SJCRH30 (cell line): ENCODE measurements at regions not wholly inside any gene's neighbourhood (a gene's known extent, or its start where the extent isn't known, plus 50 kb on each side); places are given as distances from the start of the nearest gene placed in this dataset.

ENCODE experiments used
- DNase-seq, 2 experiments: peaks; one replicate each; pipeline ENCODE4 v3.0.0-alpha.2; 2015 to 2020
- H3K27ac ChIP-seq: fragments of 250-450 bp; sonication (Bioruptor Pico); 2 replicates; pipeline ENCODE4 v1.5.1; 2020; ENCODE audit warnings: mild to moderate bottlenecking, moderate library complexity
- H3K27me3 ChIP-seq: fragments of 250-450 bp; sonication (Bioruptor Pico); 2 replicates; pipeline ENCODE4 v1.5.1; 2020; ENCODE audit warnings: mild to moderate bottlenecking, moderate library complexity
- H3K36me3 ChIP-seq: fragments of 250-450 bp; sonication (Bioruptor Pico); 2 replicates; pipeline ENCODE4 v1.5.1; 2020; ENCODE audit warnings: mild to moderate bottlenecking, moderate library complexity
- H3K4me1 ChIP-seq: fragments of 250-450 bp; sonication (Bioruptor Pico); 2 replicates; pipeline ENCODE4 v1.5.1; 2020; ENCODE audit warnings: mild to moderate bottlenecking, moderate library complexity
- H3K4me3 ChIP-seq: fragments of 250-450 bp; sonication (Bioruptor Pico); 2 replicates; pipeline ENCODE4 v1.5.1; 2020; ENCODE audit warnings: mild to moderate bottlenecking, moderate library complexity
- H3K9me3 ChIP-seq: fragments of 250-450 bp; sonication (Bioruptor Pico); replicated peaks from 2 replicates; pipeline ENCODE4 v1.5.1; 2020; ENCODE audit warnings: mild to moderate bottlenecking, moderate library complexity

DNA sequence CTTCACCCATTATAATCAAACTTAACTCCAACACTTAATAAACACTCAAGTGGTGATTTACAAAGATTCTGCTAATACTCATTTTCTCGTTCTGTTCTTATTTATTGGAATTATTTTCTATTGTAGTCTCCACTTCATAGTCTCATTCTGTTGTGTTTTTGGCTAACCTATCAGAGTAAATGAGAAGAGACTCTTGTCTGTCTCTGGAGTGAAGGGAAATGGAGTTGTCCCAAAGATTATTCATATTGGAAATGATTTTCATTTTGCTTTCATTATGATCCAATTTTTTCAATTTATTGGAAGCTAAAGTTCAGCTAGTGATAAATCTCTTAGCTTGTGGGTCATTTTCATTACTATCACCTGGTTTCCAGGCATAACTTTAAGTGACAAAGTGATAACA is 454.9 kb upstream of the JAG1 start:
- DNase-seq = no peak
- no peaks in the 10 kb centered on the region for H3K36me3 ChIP-seq
- H3K27ac ChIP-seq = no peak overlapping the region

DNA sequence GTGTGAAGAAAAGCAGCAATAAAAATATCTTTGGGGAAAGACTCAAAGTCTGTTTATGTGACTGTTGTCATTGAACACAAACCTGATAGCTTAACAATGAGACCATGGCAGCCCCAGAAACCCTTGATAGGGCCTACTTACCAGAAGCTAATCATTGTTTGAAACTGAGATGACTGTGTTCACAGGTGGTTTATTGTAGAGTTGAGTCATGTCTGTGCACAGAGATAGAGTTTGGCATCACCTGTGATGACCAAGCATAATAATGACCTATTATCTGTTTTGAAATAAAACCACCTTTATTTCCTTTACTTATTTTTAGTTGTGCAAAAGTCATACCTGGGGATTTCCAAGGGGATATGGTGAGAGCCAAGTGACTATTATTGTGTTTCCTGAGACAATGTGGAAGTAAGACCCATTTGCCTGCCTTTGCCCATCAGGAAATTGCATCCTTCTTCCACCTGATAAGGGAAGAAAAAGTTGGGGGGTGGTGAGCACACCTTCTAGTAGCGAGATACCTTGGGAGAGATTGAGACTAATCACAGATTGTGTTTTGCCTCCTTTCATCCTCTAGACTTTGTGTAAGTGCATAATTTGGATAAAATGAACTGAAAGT is 456.9 kb upstream of the JAG1 start:
- no peaks in the 10 kb centered on the region for H3K4me1 ChIP-seq
- H3K4me3 ChIP-seq = no peak overlapping the region
- DNase-seq = no peak
- no peaks in the 10 kb centered on the region for H3K9me3 ChIP-seq
- H3K27ac ChIP-seq = no peak overlapping the region
- H3K36me3 ChIP-seq = no peaks in the 10 kb centered on the region
- no peaks in the 10 kb centered on the region; the same call in none of the 2 replicates for H3K27me3 ChIP-seq

More for the DNA sequence above, 454.9 kb upstream of the JAG1 start:
- H3K4me3 ChIP-seq = no peak overlapping the region
- no peaks in the 10 kb centered on the region for H3K4me1 ChIP-seq
- no peaks in the 10 kb centered on the region; the same call in none of the 2 replicates for H3K27me3 ChIP-seq
- no peaks in the 10 kb centered on the region for H3K9me3 ChIP-seq

DNA sequence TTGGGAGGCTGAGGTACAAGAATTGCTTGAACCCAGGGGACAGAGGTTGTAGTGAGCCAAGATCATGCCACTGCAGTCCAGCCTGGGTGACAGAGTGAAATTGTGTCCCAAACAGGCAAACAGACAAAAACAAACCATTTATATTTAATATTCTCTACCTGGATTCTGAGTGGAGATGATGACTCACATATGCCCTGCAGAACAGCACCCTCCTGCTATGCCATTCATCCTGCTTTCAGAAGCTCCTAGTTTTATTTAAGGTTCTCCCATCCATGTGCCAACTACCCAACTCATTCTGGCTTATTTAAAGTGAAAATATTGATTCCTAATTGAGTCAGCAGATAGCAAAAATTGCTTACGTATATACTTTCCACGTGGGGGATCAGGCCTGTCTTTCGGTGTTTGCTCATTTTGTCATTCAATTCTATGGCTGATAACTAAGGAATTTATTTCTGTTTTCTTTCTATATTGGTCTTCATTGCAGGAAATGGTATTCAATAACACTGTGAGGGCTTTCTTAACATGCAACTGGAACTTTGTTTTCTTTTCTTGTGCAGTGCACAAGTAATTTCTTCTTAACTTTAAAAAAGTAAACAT is 459.1 kb upstream of the JAG1 start:
- Histone ChIP-seq H3K36me3 (no peaks in the 10 kb centered on the region), H3K4me1 (no peaks in the 10 kb centered on the region), H3K27ac (no peak overlapping the region), H3K4me3 (no peak overlapping the region), H3K9me3 (no peaks in the 10 kb centered on the region), H3K27me3 (no peaks in the 10 kb centered on the region; the same call in none of the 2 replicates)
- DNase-seq = no peak

DNA sequence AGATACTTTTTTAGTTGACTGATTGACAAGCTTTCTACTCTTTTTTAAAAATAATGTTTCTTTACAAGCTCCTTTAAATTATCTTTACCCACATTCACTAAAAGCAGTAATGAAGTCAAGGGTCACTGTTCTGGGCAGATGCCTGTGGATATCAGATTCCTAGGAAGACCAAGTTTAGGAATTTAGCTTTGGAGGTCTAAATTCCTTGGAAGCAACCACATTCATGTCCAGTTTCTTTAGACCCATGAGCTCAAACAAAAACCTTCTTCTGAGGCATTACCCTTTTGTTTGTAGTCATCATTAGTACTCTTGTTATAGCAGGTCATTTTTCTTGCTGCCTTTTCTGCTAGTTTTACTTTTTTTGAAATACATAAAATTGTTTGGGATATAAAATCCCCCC is 462.9 kb upstream of the JAG1 start:
- Histone ChIP-seq H3K36me3 (no peaks in the 10 kb centered on the region), H3K27ac (no peak overlapping the region), H3K4me1 (no peaks in the 10 kb centered on the region), H3K27me3 (no peaks in the 10 kb centered on the region; the same call in none of the 2 replicates), H3K4me3 (no peak overlapping the region), H3K9me3 (no peaks in the 10 kb centered on the region)
- DNase-seq = no peak

DNA sequence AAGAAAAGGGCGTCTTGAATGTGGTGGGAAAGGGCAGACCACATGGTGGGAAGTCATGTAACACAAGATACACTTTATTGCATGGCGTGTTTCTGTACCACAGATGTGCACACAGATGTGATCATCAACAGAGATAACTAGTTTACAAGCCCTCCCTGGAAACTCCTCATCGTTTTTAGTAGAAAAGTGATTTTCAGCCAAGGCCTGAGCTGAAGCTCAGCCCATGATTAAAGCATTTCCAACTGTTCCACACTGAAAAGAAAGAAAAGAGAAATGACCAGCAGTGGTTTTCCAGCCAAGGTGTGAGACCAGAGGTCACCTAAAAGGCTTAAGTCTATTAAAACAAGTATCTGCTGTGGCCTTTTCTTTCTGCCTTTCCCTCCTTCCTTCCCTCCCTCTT is 463.9 kb upstream of the JAG1 start:
- H3K27ac ChIP-seq = no peak overlapping the region
- H3K36me3 ChIP-seq = no peaks in the 10 kb centered on the region
- no peaks in the 10 kb centered on the region for H3K4me1 ChIP-seq
- no peaks in the 10 kb centered on the region; the same call in none of the 2 replicates for H3K27me3 ChIP-seq
- H3K9me3 ChIP-seq = no peaks in the 10 kb centered on the region
- H3K4me3 ChIP-seq = no peak overlapping the region
- no peak for DNase-seq

DNA sequence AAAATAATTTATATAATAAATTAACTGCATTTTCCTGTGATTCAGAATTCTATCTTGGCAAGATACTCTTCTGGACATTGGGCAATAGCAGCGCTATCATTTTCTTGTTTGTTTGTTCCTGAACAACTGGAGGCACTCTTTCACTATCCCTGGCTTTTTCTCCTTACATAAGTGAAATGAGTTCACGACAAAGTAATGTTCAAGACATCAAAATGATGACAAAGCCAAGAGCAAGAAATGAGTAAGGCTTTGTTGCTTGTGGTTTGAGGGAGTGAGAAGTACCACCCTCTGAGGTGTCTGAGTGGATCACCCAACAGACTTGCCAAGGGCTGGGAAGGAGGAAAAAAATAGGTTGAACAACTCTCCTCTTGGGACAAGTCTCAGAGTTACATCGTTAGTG is 466.6 kb upstream of the JAG1 start:
- no peak for DNase-seq
- no peaks in the 10 kb centered on the region for H3K9me3 ChIP-seq
- no peaks in the 10 kb centered on the region for H3K4me1 ChIP-seq
- no peaks in the 10 kb centered on the region for H3K36me3 ChIP-seq
- H3K27ac ChIP-seq = no peak overlapping the region
- no peaks in the 10 kb centered on the region for H3K27me3 ChIP-seq
- no peak overlapping the region for H3K4me3 ChIP-seq

DNA sequence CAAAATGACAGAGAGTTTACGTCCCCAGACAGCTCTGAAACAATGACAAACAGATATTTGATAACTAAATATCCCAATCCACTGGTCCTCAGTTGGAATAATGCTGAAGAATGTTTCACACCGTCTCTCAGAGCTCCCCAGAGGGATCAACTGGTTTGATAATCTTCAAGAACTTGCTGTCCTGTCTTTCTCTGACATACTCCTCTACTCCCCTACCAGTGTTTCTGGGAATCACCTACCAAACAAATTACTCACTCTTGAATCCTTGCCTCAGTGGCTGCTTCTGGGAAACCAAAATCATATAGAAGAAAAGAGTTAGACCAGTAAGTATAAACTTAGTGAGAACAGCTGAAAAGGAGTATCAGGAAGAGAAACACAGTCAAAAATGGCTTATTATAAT is 469.7 kb upstream of the JAG1 start:
- no peak for DNase-seq
- Histone ChIP-seq H3K4me1 (no peaks in the 10 kb centered on the region), H3K4me3 (no peak overlapping the region), H3K9me3 (no peaks in the 10 kb centered on the region), H3K27ac (no peak overlapping the region), H3K36me3 (no peaks in the 10 kb centered on the region), H3K27me3 (no peaks in the 10 kb centered on the region)

GRCh38 chr20:11144114-11144950 is 470.5 kb upstream of the JAG1 start:
- Histone ChIP-seq H3K4me1 (no peaks in the 10 kb centered on the region), H3K4me3 (no peak overlapping the region), H3K27ac (no peak overlapping the region), H3K36me3 (no peaks in the 10 kb centered on the region), H3K27me3 (no peaks in the 10 kb centered on the region), H3K9me3 (no peaks in the 10 kb centered on the region)
- DNase-seq = no peak

- H3K36me3 ChIP-seq = no peaks in the 10 kb centered on the region
- DNase-seq = no peak
- H3K27ac ChIP-seq = no peak overlapping the region
- H3K9me3 ChIP-seq = no peaks in the 10 kb centered on the region
- H3K4me1 ChIP-seq = no peaks in the 10 kb centered on the region
- H3K27me3 ChIP-seq = no peaks in the 10 kb centered on the region
- H3K4me3 ChIP-seq = no peak overlapping the region
Measured at GRCh38 chr20:11145616-11146015, 471.8 kb upstream of the JAG1 start.

- Histone ChIP-seq H3K36me3 (no peaks in the 10 kb centered on the region), H3K27me3 (no peaks in the 10 kb centered on the region), H3K9me3 (no peaks in the 10 kb centered on the region), H3K4me1 (no peaks in the 10 kb centered on the region), H3K27ac (no peak overlapping the region), H3K4me3 (no peak overlapping the region)
- no peak for DNase-seq
Measured at GRCh38 chr20:11153819-11154218, 480.0 kb upstream of the JAG1 start.

- no peak for DNase-seq
- H3K9me3 ChIP-seq = no peaks in the 10 kb centered on the region
- no peaks in the 10 kb centered on the region for H3K4me1 ChIP-seq
- H3K36me3 ChIP-seq = no peaks in the 10 kb centered on the region
- H3K27me3 ChIP-seq = no peaks in the 10 kb centered on the region
- no peak overlapping the region for H3K27ac ChIP-seq
- no peak overlapping the region for H3K4me3 ChIP-seq
Measured at GRCh38 chr20:11155156-11155756, 481.5 kb upstream of the JAG1 start.

DNA sequence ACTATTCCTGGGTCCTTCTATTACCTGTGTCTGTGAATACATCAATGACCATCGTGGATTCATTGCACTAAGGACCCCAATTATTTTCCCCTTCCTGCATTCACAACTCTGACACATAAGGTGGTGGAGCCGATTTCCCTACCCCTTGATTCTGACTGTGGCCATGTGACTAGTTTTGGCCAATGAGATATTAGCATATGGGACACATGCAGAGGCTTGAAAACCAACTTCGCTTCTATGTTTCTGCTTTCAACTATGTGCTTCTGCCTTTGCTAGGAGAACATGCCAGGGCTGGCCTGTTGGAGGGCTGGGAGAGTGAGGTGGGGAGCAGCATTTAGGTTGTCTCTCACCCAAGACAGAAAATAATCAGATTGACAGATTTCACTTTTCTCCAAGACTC is 483.1 kb upstream of the JAG1 start:
- Histone ChIP-seq H3K27me3 (no peaks in the 10 kb centered on the region), H3K36me3 (no peaks in the 10 kb centered on the region), H3K4me1 (no peaks in the 10 kb centered on the region), H3K9me3 (no peaks in the 10 kb centered on the region), H3K4me3 (no peak overlapping the region), H3K27ac (no peak overlapping the region)
- peak in 1 of 2 experiments; percentile 6 for DNase-seq

GRCh38 chr20:11158146-11158545 is 484.3 kb upstream of the JAG1 start:
- Histone ChIP-seq H3K36me3 (no peaks in the 10 kb centered on the region), H3K4me3 (no peak overlapping the region), H3K4me1 (no peaks in the 10 kb centered on the region), H3K27ac (no peak overlapping the region), H3K9me3 (no peaks in the 10 kb centered on the region), H3K27me3 (no peaks in the 10 kb centered on the region)
- no peak for DNase-seq

GRCh38 chr20:11158589-11158988 is 484.8 kb upstream of the JAG1 start:
- no peak for DNase-seq
- Histone ChIP-seq H3K4me1 (no peaks in the 10 kb centered on the region), H3K27me3 (no peaks in the 10 kb centered on the region), H3K36me3 (no peaks in the 10 kb centered on the region), H3K9me3 (no peaks in the 10 kb centered on the region), H3K4me3 (no peak overlapping the region), H3K27ac (no peak overlapping the region)

DNA sequence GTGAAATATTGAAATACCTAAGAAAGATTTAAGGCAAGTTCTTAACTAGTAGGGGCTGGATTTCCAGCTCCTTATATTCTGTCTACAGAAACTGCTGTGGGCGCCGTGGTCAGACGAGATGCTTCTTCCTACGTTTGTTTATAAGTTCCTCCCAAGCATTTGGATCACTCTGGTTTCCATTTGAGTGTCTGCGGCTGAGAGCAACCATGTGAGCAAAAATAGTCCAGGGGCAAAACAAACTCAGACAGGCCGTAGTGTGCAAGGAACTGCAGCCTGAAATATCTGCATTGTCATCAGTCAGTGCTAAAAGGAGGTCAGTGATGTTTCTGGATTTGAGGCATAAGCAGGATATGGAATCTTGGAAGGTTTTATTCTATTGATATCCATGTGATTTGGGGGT is 485.9 kb upstream of the JAG1 start:
- no peak overlapping the region for H3K4me3 ChIP-seq
- H3K9me3 ChIP-seq = no peaks in the 10 kb centered on the region
- DNase-seq = no peak
- no peaks in the 10 kb centered on the region for H3K27me3 ChIP-seq
- no peak overlapping the region for H3K27ac ChIP-seq
- H3K4me1 ChIP-seq = no peaks in the 10 kb centered on the region
- no peaks in the 10 kb centered on the region for H3K36me3 ChIP-seq
